Stimulated activated CD4-positive, alpha-beta T cell treated with anti-CD3 and anti-CD28 coated beads, TNF-alpha, amount 100 ng/mL, for 24 hours (primary cell): ENCODE measurements at regions not wholly inside any gene's neighbourhood (a gene's known extent, or its start where the extent isn't known, plus 50 kb on each side); places are given as distances from the start of the nearest gene placed in this dataset.
"Not testable (repeated sequence)": the region's sequence is repeated elsewhere in the genome, so short reads cannot be mapped to it uniquely, and the experiment has no call there.

ENCODE experiments used
- DNase-seq, 3 experiments: peaks; one replicate each; pipeline ENCODE4 v3.0.0-alpha.2; 2020; ENCODE audit warnings: low read depth in 3 of 3

DNA sequence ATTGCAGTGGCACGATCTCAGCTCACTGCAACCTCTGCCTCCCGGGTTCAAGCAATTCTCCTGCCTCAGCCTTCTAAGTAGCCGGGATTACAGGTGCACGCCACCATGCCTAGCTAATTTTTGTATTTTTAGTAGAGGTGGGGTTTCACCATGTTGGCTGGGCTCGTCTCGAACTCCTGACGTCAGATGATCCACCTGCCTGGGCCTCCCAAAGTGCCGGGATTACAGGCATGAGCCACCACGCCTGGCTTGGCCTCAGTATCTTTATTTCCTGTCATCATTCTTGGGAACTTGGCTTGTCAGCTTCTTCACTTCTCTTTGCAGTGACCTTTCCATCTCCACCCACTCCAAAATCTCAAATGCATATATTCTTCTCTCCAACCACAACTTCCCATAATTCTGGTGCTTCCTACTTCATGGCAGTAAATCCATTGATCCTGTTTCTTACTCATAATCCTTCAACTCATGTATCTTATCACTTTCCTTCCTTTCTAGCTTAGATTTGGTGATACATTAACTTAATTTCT, 127.5 kb upstream of the SATB1 start:
- DNase-seq = not testable (repeated sequence)

DNA sequence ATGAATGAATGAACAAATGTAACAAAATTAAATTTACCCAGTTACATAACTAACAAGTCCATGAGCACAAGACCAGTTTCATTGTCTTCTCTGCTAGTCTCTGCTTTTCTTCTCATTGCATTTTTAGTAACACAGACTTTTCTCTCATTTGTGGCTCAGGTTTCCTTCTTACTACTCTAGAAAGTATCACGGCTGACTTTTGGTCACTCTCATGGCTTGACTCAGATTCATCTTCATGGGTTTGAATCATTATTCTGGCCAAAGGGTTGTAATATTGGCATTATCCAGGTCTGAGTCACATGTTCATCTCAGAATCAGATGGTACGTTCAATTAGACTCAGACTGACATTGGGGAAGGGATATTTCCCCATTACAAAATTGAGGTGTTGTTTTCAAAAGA, 121.5 kb upstream of the SATB1 start:
- DNase-seq = no peak

DNA sequence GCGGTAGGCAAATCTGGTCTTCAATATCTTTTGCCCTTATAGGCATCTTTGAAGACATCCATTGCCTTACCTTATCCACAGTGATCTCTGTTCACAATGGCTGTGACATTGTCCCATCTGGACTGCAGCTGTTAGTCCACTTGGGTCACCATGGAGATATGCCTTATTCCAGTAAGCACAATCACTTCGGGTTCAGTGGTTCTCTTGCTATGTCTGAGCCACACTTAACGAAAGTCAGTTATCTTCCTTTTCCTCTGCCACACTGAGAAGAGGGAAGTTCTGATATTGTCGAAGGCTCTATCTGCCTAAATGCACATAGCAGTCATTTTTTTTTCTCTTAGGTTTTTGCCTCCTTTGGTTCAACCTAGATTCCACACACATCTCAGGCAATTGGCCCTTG, 119.0 kb upstream of the SATB1 start:
- DNase-seq = no peak

DNA sequence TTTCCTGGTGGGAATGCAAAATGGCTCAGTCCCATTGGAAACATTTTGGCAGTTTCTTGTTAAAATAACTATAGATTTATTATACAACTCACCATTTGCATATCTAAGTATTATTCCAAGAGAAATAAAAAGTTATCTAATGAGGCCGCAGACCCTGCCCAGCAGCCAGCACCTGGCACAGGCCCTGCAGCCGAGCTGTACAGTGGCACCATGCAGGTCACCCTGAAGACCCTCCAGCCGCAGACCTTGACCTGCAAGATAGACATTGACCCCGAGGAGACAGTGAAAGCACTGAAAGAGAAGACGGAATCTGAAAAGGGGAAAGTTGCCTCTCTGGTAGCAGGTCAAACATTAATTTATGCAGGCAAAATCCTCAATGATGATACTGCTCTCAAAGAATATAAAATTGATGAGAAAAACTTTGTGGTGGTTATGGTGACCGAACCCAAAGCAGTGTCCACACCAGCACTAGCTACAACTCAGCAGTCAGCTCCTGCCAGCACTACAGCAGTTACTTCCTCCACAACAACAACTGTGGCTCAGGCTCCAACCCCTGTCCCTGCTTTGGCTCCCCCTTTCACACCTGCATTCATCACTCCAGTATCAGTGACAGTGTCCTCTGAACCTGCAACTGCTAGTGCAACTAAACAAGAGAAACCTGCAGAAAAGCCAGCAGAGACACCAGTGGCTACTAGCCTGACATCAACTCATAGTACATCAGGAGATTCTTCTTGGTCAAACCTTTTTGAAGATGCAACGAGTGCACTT, 113.5 kb upstream of the SATB1 start:
- no peak for DNase-seq

DNA sequence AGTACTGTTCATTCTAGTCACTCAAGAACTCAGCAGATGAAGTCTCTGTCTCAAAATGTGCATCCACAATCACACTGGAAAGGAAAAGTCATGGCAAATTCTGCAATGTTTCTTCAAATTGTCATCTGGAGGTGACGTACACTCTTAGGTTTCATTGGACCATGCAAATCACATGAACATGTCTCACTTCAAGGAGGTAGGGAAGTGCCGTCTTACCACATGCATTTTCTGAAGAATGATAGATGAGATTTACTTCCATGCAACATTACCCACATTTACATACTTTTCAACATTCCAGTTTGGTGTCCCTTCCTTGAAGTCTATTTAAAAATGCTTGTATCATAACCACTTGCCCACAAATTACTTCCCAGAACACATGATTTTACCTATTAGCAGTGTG, 107.9 kb upstream of the SATB1 start:
- DNase-seq = no peak

DNA sequence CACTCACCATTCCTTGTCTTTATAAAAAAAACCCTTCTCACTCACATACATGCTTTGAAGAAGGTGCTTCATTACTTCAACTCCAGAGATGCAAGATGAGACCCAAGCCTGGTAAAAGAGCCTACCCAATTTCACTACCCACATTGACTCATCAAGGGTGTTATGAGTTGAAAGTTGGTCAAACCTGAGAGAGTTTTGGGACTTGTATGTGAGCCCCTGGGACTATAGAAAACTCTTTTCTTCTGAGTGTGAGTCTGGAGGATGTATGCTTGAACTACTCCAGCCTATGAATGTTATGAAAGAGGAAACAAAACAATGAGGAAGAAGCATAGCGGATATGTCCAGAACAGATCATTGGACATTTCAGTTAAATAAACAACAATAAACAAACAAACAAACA, 106.5 kb upstream of the SATB1 start:
- DNase-seq = no peak

DNA sequence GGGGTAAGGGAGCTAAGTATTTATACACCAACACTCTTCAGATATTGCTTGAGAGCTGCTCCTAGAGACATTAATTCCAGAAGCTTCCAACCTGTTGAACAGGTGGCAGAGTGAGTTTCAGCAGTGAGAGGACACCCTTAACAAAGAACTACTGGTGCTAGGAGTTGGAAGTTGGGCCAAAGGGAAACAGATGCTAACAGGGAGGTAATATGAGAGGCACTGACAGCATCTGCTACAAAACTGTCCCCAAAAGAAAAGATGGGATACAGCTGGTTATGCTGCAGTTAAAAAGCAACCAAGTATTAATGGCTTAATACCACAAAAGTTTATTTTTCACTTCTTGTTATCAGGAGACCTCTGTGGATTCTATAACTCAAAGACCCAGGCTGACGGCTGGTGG, 104.5 kb upstream of the SATB1 start:
- no peak for DNase-seq

DNA sequence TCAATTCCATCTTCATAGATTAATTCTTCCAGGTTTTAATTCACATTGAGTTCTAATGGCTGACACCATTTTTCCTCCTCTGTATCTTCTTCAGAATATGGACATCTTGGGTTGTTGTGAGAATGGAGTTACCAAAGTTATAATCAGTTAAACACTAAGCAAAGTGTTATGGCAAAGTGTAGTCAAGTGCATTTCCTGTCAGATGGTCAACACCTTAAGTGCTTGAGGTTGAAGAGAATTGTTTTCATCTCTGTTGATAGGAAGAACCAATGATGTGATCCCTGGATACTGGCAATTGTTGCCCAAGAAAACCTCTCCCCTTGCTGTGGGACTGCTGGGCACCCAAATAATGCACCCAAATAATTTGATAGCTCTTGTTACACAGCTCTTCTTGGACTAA, 102.6 kb upstream of the SATB1 start:
- DNase-seq = no peak

DNA sequence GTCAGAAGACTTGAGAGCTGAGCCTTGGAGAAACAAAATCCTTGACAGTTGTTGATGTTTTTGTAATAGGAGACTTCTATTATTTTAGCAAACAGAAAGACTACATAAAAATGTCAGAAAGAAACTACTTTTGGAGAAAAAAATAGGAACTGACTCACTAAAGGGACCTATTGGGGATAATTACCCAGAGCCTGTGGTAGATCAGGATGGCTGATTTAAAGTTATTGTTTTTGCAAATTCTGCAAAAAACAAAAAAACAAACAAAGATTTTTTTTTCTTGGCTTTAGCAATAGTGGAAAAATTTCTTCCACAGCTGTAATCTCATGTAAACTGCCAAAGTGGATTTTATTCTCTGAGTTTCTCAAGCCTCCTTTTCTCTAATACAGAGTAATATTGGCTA, 101.5 kb upstream of the SATB1 start:
- no peak for DNase-seq

DNA sequence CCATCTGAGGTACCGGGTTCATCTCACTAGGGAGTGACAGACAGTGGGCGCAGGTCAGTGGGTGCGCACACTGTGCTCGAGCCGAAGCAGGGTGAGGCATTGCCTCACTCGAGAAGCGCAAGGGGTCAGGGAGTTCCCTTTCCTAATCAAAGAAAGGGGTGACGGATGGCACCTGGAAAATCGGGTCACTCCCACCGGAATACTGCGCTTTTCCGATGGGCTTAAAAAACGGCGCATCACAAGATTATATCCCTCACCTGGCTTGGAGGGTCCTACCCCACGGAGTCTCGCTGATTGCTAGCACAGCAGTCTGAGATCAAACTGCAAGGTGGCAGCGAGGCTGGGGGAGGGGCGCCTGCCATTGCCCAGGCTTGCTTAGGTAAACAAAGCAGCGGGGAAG, 91.0 kb upstream of the SATB1 start:
- not testable (repeated sequence) for DNase-seq

DNA sequence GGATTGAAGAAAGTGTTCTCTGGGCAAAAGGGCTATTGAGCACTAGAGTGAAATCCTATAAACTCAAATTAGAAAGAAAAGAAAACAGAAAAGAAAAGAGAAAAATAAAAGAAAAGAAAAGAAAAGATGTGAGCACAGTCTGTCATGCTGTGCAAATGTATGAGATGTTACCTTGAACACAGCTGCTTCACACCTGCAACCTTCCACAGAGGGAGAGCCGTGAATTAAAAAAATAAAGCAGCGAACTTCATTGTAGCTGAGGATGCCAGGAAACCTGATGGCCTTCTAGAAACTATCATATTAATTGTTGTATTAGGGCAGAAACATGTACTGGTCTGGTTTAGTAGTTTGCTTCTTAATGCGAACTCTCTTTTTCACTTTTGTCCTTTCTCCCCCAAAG, 88.0 kb upstream of the SATB1 start:
- DNase-seq = no peak

DNA sequence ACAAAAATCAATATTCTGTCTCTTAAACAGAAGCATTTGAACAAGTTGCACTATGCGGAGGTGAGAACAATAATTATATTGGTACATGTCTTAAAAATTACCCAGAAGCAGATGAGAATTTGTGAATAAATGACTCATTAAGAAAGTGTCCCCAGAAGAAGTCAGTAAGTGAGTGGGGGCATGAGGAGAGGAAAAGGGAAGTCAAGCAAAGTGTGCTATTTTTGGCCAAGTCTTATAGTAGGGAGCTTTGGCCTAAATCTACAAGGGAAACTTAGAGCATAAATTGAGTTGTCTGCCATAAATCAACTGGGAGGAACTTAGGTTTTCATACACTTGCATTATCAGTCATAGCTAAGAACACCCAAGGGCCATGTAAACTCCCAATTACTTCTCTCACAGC, 86.9 kb upstream of the SATB1 start:
- DNase-seq = no peak

DNA sequence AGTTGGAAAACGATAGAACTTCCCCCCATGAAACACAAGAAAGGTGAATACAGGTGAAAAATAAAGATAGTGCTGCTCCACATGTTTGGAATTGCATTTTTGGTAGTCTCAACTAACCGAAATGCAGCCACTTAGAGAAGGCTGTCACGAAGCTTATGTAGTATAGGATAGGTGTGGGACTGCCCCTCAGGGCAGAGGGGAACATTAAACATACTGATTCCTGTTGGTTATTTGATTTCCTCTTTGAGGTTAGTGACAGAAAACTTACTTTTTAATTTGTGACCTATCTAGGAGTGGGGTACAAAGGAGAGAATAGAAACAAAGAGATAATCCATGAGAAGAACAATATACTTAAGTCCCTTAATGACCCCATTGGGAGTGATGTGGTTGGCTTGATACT, 85.8 kb upstream of the SATB1 start:
- no peak for DNase-seq

DNA sequence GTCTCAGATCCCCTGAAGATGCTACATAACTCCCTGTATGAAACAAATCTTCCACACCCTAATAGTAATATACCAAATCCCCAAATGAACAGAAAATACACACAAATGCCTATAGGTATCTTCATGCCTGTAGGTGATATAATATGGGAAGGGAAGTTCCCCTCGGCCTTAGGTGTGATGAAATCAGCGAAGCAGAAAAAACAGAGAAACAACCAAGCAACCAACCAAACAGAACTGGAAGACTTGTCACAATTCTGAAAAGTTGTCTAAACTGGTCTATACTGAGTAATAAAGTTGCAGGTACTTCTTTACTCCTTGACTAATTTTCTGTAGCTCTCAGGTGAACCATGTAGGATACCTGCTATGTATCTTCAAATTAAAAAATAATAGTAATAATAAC, 82.2 kb upstream of the SATB1 start:
- no peak for DNase-seq

DNA sequence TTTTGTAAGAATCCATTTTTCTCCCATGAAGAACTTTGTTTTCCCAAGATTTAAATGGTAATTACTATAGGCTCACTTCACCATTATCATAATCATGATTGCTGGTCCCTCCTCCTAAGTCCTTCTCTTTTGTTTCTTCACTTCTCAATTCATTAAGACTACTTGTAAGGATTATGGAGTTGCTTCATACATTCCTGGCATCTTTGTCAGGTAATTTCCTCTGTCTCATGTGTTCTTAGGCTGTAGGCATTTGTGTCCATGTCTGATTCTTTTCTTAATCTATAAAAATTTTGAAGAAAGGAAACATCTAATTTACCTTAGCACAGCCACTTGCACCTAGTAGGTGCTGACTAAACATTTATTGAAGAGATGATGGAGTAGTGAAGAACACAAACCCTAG, 79.9 kb upstream of the SATB1 start:
- no peak for DNase-seq

DNA sequence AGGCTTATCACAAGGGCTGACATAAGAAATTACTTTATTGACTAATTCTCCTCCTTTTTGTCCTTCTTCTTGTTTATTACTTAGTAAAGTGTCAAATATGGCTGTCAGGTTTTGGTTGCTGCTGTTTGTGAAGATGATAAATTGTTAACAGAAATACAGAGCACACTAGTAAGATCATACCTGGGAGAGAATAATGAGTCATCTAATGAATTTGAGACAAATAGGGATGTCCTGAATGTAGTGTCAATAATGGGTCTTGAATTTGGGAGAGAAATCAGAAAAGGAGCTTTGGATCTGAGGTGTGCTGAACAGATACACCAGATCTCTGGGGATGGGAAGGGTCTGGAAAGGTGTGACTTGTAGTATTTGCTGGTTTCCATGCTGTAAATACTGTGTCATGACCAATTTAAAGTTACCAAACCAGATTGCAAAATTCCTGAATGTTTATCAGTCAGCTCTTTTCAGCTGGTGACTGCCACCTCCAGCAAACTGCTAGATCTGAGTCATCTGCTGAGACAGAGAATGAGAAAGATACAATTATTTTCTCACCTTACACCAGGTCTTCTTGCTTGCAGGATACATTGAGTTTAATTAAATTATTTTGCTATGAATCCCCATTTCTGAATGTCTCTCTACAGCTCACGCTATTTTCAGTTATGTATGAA, 76.7 kb upstream of the SATB1 start:
- no peak for DNase-seq

DNA sequence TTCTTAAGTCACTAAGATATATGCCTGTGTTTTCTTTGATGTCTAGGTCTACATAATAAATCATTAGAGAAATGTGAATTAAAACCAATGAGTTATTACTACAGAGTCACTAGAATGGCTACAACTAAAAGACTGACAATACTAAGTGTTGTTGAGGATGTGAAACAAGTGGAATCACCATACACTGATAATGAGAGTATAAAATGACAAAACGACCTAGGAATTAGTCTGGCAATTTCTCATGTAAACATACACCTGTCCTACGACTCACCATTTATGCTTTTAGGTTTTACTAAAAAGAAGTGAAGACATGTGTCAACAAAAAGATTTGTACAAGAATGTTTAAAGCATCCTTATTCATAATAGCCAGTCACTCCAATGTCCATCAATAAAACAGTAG, 75.2 kb upstream of the SATB1 start:
- no peak for DNase-seq

DNA sequence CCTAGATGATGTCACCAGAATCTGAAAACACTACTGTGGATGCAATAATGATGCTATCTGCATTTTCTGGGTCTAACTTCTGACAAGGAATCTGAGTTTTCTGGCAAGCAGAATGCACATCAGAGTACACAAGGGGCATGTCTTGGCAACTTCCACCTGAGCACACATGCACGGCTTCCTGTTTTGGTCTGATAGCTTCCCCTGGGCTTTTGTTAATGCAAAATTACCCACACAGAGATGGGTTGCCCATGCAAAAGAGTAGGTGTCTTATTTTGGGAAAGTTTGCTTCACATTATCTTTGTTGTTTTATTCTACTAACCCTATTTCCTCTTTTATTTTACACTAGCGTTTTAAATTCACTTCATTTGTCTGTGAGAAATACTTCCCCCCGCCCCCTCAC, 74.2 kb upstream of the SATB1 start:
- DNase-seq = no peak

DNA sequence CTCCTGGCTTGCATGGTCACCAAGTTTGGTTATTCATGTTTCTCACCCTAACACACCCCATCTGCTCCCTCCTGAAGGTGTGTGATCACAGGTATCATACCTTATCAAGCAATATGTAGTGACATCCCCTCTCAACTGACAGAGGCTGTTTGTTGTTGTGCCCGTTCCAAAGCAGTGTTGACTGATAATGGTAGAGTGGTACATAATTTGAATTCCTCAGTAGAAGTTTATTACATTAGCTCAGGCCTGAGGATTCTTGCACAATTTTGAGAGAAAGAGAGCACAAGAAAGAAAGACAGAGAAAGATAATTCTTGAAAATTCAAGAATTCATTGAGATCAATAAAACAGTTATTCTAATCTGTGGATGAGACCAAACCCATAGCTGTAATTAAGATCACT, 69.1 kb upstream of the SATB1 start:
- DNase-seq = no peak

DNA sequence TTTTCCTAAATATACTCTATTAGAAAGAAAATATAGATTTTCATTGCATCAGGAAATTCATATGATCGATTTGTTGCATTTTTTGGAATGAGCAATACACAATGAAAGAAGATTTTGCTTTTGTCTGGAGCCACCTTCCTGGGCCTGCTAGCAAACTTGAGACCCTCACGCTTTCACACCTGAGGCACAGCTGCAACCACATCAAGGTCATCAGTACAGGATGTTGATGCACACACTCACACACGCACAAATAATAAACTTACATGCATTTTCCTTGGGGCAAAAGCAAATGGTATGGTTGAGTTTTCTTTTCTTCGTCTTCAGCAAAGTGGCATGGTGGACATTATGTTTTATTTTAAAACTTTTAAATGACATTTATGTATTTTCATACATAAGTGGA, 64.8 kb upstream of the SATB1 start:
- DNase-seq = peak in 1 of 3 experiments; percentile 7

DNA sequence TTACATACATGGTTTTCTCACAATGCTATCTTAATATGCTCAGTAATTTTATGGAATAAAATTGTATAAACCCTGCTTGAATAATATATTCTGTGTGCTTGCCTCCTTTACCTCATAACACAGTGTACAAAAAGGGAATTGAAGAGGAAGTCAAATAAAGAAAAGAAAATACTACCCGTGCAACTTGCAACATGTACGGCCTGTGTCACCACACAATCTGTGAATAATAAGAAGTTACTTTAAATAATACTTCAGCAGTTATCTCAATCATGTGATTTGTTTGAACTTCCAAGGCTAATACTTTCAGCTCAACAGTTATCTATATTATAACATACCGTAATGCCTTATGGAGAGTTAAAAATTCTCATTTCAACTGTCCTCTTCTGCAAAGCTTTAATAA, 58.1 kb upstream of the SATB1 start:
- DNase-seq = no peak

DNA sequence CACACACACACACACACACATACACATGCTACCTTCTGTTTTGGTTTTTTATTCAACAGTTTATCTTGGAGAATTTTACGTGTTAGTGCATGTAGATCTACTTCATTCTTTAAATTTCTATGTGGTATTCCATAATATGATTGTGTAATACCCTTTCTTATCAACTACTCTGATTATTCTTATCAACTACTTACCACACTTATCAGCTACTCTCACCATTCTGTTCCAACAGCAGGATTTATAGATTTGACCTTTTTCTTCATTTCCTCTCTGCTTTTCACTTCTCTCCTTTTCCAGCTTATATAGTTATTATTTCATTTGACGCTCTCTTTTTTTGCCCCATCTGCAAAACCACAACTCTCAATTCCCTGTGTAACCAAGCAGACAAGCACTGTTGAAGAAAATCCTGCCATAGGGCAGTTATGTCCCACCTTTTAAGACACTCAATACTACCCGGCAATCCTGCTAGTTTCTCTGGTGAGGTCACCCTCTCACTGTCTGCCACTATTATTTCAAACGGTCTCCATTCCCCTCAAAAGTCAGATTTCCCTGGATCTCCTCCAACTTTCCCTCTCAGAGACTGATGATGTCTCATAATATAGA, 56.9 kb upstream of the SATB1 start:
- DNase-seq = no peak

DNA sequence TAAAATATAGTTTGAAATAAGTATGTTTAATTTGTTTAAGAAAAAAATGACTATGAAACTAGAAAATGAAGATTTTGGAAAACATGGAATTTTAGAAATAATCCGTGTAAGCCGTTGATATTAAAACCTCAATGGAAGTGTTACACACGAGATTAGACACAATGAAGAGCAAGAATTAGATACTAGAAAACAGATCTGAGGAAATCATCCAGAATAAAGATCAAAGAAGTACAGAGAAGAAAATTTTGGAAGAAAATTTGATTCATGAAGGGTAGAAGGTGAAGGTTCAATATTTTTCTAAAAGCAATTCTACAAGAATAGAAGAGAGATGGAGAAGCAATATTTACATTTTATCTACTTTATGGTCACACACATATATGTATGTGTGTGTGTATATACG, 52.5 kb upstream of the SATB1 start:
- DNase-seq = no peak
